IPS-NIHi7 (cell line): ENCODE measurements at regions not wholly inside any gene's neighbourhood (a gene's known extent, or its start where the extent isn't known, plus 50 kb on each side); places are given as distances from the start of the nearest gene placed in this dataset.
"Not testable (repeated sequence)": the region's sequence is repeated elsewhere in the genome, so short reads cannot be mapped to it uniquely, and the experiment has no call there.

ENCODE experiments used
- DNase-seq: peaks from one replicate; pipeline ENCODE4 v3.0.0; 2012; ENCODE audit warnings: mixed read lengths; ENCODE audit errors: extremely low spot score

GRCh38 chr17:5747276-5747675 lies 163.0 kb upstream of the NLRP1 start:
- DNase-seq: peak; percentile 8

GRCh38 chr17:5747964-5748363 lies 163.7 kb upstream of the NLRP1 start:
- no peak for DNase-seq

GRCh38 chr17:5753421-5753820 lies 169.1 kb upstream of the NLRP1 start:
- DNase-seq: no peak

- DNase-seq: no peak
These were observed 173.1 kb upstream of the NLRP1 start for GRCh38 chr17:5757314-5757907.

GRCh38 chr17:5758651-5759050 lies 174.3 kb upstream of the NLRP1 start:
- DNase-seq: peak; percentile 52

GRCh38 chr17:5759501-5759925 lies 175.2 kb upstream of the NLRP1 start:
- no peak for DNase-seq

- DNase-seq: no peak
These were observed 177.9 kb upstream of the NLRP1 start for GRCh38 chr17:5762191-5762590.

GRCh38 chr17:5763595-5764306 lies 179.4 kb upstream of the NLRP1 start:
- DNase-seq: no peak

GRCh38 chr17:5769593-5770354 lies 185.5 kb upstream of the NLRP1 start:
- no peak for DNase-seq

- no peak for DNase-seq
These were observed 186.3 kb upstream of the NLRP1 start for GRCh38 chr17:5770441-5771270.

GRCh38 chr17:5771271-5771577 lies 186.9 kb upstream of the NLRP1 start:
- DNase-seq: not testable (repeated sequence)

- DNase-seq: not testable (repeated sequence)
These were observed 187.7 kb upstream of the NLRP1 start for GRCh38 chr17:5772017-5772416.

GRCh38 chr17:5772720-5773119 lies 188.4 kb upstream of the NLRP1 start:
- peak; percentile 40 for DNase-seq

GRCh38 chr17:5773816-5774360 lies 189.6 kb upstream of the NLRP1 start:
- no peak for DNase-seq

GRCh38 chr17:5775098-5775497 lies 190.8 kb upstream of the NLRP1 start:
- no peak for DNase-seq

GRCh38 chr17:5780476-5780875 lies 196.2 kb upstream of the NLRP1 start:
- DNase-seq: no peak

- no peak for DNase-seq
These were observed 197.1 kb upstream of the NLRP1 start for GRCh38 chr17:5781236-5781927.

- DNase-seq: no peak
These were observed 199.0 kb upstream of the NLRP1 start for GRCh38 chr17:5783269-5783668.

- DNase-seq: no peak
These were observed 199.5 kb upstream of the NLRP1 start for GRCh38 chr17:5783851-5784250.

GRCh38 chr17:5784791-5785190 lies 200.5 kb upstream of the NLRP1 start:
- DNase-seq: no peak

- DNase-seq: no peak
These were observed 201.0 kb upstream of the NLRP1 start for GRCh38 chr17:5785338-5785737.
